ENCODE measurements at regions not wholly inside any gene's neighbourhood (a gene's known extent, or its start where the extent isn't known, plus 50 kb on each side); places are given as distances from the start of the nearest gene placed in this dataset.

DNA sequence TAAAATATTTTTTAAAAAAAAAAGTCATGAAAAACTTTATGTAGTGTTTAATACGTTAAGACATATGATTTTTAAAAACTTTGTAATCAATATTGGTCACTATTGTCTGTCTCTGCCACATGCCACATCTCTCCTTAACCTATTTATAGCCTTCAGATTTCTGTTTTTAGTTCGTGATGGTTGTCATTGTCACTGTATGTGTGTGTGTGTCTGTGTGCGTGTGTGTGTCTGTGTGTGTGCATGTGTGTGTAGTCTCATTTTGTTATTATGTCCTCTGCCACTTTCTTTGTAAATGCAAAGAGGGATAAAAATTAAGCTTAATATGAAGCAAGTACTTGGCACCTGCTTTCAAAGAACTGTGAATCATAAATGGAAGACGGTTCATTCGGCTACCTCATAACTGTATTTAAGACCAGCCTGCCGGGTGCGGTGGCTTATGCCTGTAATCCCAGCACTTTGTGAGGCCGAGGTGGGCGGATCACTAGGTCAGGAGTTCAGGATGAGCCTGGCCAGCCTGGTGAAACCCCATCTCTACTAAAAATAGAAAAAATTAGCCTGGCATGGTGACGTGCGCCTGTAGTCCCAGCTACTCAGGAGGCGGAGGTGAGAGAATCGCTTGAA, 354.0 kb downstream of the ARL4A start:
- no peaks in the 10 kb centered on the region for H3K9me3 ChIP-seq (ENCODE audit: control insufficient read depth in 1 of 2, insufficient read depth in 1 of 2, low read depth in 1 of 2, low read length in 2 of 2)
- ChIA-PET RAD21 (ENCODE audit: low non-redundant PET in 1 of 2, low total read pairs in 2 of 2, uncharacterized antibody in 2 of 2, unreplicated experiment in 2 of 2) (no interaction called here), CTCF (interaction anchor here (1.0 kb wide), 1 partner anchor 10 kb away, joined by 3 read pairs; no protein-coding TSS in a partner anchor), POLR2A (interaction anchor here (1.0 to 2.4 kb wide), 3 partner anchors 9 to 354 kb away, joined by 3 to 9 read pairs (median 8); partner anchors contain the start of gene ARL4A)
- peak overlapping the region; percentile 33 to 51 for H3K4me3 ChIP-seq (replicated peaks in 1 of 2; ENCODE audit: low read depth in 1 of 2, low read length in 2 of 2)
- peak overlapping the region; percentile 64 for H3K9ac ChIP-seq (ENCODE audit: low read length)
- no peaks in the 10 kb centered on the region for H3K27me3 ChIP-seq (ENCODE audit: insufficient read depth, low read length)
- H2AFZ ChIP-seq (ENCODE audit: low read depth, low read length, poor library complexity, severe bottlenecking), result peak overlapping the region; percentile 96
- no peaks in the 10 kb centered on the region for H3K36me3 ChIP-seq (ENCODE audit: control insufficient read depth in 1 of 2, insufficient read depth in 2 of 2, low read length in 2 of 2)
- no peaks in the 10 kb centered on the region for H3K79me2 ChIP-seq (ENCODE audit: insufficient read depth, low read length)
- intact Hi-C loops (cut with micrococcal nuclease), result loop anchor here (5.0 kb wide), 2 partner anchors 76 to 239 kb away; no protein-coding TSS in a partner anchor
- H3K4me1 ChIP-seq (ENCODE audit: control insufficient read depth in 1 of 2, insufficient read depth in 2 of 2, low read length in 2 of 2), result peaks cover 31 to 59% of the 10 kb centered on the region in 2 experiments
- peak overlapping the region; percentile 68 for H3K27ac ChIP-seq (ENCODE audit: low read depth, low read length)
- no peaks in the 10 kb centered on the region for H4K20me1 ChIP-seq (ENCODE audit: insufficient read depth)
- no peaks in the 10 kb centered on the region for H3K9me2 ChIP-seq (ENCODE audit: insufficient read depth)
- TF ChIP-seq, protein P1, sequence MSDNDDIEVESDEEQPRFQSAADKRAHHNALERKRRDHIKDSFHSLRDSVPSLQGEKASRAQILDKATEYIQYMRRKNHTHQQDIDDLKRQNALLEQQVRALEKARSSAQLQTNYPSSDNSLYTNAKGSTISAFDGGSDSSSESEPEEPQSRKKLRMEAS (IDR thresholded peaks at IDR 0.05), result peak; percentile 58
- TF ChIP-seq CBX3 (IDR thresholded peaks at IDR 0.05; ENCODE audit: low read depth) (peak; percentile 85), SIN3A (IDR thresholded peaks at IDR 0.05; ENCODE audit: low read depth) (peak; percentile 74), RAD21 (IDR thresholded peaks at IDR 0.05; ENCODE audit: low read depth) (no peak; the same call in 1 of the 2 replicates), EGR1 (IDR thresholded peaks at IDR 0.05; ENCODE audit: low read depth) (peak; percentile 75), FOSL1 (IDR thresholded peaks at IDR 0.05; ENCODE audit: low read depth) (peak; percentile 53), POLR2AphosphoS5 (IDR thresholded peaks at IDR 0.05; ENCODE audit: low read depth, low read length) (no peak; the same call in 1 of the 2 replicates), SP1 (IDR thresholded peaks at IDR 0.05; ENCODE audit: low read depth) (peak; percentile 74), SRF (IDR thresholded peaks at IDR 0.05; ENCODE audit: low read depth) (peak; percentile 60; the same call in 1 of the 2 replicates), JUND (IDR thresholded peaks at IDR 0.05) (peak; percentile 60), TCF7L2 (IDR thresholded peaks at IDR 0.05; ENCODE audit: borderline replicate concordance, extremely low read depth, insufficient read depth, insufficient read length) (peak; percentile 32), CEBPB (IDR thresholded peaks at IDR 0.05; ENCODE audit: low read depth) (peak; percentile 72)
- TF ChIP-seq, protein P2, sequence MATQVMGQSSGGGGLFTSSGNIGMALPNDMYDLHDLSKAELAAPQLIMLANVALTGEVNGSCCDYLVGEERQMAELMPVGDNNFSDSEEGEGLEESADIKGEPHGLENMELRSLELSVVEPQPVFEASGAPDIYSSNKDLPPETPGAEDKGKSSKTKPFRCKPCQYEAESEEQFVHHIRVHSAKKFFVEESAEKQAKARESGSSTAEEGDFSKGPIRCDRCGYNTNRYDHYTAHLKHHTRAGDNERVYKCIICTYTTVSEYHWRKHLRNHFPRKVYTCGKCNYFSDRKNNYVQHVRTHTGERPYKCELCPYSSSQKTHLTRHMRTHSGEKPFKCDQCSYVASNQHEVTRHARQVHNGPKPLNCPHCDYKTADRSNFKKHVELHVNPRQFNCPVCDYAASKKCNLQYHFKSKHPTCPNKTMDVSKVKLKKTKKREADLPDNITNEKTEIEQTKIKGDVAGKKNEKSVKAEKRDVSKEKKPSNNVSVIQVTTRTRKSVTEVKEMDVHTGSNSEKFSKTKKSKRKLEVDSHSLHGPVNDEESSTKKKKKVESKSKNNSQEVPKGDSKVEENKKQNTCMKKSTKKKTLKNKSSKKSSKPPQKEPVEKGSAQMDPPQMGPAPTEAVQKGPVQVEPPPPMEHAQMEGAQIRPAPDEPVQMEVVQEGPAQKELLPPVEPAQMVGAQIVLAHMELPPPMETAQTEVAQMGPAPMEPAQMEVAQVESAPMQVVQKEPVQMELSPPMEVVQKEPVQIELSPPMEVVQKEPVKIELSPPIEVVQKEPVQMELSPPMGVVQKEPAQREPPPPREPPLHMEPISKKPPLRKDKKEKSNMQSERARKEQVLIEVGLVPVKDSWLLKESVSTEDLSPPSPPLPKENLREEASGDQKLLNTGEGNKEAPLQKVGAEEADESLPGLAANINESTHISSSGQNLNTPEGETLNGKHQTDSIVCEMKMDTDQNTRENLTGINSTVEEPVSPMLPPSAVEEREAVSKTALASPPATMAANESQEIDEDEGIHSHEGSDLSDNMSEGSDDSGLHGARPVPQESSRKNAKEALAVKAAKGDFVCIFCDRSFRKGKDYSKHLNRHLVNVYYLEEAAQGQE (IDR thresholded peaks at IDR 0.05; ENCODE audit: low read depth), result no peak
- peak; percentile 82 for ATAC-seq
- DNase-seq (ENCODE audit: low read depth, low spot score), result peak; percentile 73
- H3K4me2 ChIP-seq (ENCODE audit: low read length), result peak overlapping the region; percentile 80
- no TSS peak for BruUV-seq (replicated peaks)

Data from HCT116 (cell line).